Testis (tissue), 2 donors: ENCODE measurements at regions not wholly inside any gene's neighbourhood (a gene's known extent, or its start where the extent isn't known, plus 50 kb on each side); places are given as distances from the start of the nearest gene placed in this dataset.

Experiments used
- CTCF ChIP-seq, 3 experiments: fragments of 450-650 bp in 2 of 3; fragments of 200-600 bp in 1 of 3; sonication (generic) in 1 of 3; IDR thresholded peaks; one replicate each; pipeline ENCODE4 v1.5.1; 2016 to 2019; ENCODE audit warnings: antibody characterized with exemption in 3 of 3, mild to moderate bottlenecking in 2 of 3, moderate library complexity in 1 of 3
- POLR2A ChIP-seq: fragments of 450-650 bp; IDR thresholded peaks from one replicate; pipeline ENCODE4 v1.6.1; 2017; ENCODE audit warnings: antibody characterized with exemption, mild to moderate bottlenecking, moderate library complexity

- TF ChIP-seq POLR2A (no peak), CTCF (IDR thresholded peaks at IDR 0.05) (no peak)
Measured at GRCh38 chr5:59999056-59999455, 105.5 kb upstream of the PDE4D start.
